BE2C (cell line): ENCODE measurements at regions not wholly inside any gene's neighbourhood (a gene's known extent, or its start where the extent isn't known, plus 50 kb on each side); places are given as distances from the start of the nearest gene placed in this dataset.

Experiments
- DNase-seq: peaks from one replicate; pipeline ENCODE4 v3.0.0-alpha.2; 2020
- H3K27me3 ChIP-seq: fragments of 250-450 bp; sonication (Bioruptor Pico); 2 replicates; pipeline ENCODE4 v1.5.1; 2020; ENCODE audit warnings: mild to moderate bottlenecking
- H3K36me3 ChIP-seq: fragments of 250-450 bp; sonication (Bioruptor Pico); 2 replicates; pipeline ENCODE4 v1.5.1; 2020; ENCODE audit warnings: mild to moderate bottlenecking
- H3K4me1 ChIP-seq: fragments of 250-450 bp; sonication (Bioruptor Pico); 2 replicates; pipeline ENCODE4 v1.5.1; 2020
- H3K4me3 ChIP-seq: 2 replicates; pipeline ENCODE4 v1.5.1; 2011; ENCODE audit warnings: low read depth, low read length
- H3K9me3 ChIP-seq: fragments of 250-450 bp; sonication (Bioruptor Pico); 2 replicates; pipeline ENCODE4 v1.5.1; 2020
- CTCF ChIP-seq: IDR thresholded peaks from 2 replicates; pipeline ENCODE4 v1.5.1; 2012; ENCODE audit warnings: mild to moderate bottlenecking, low read depth, low read length

GRCh38 chr9:14962193-14962882, 52.1 kb upstream of the FREM1 start:
- no peaks in the 10 kb centered on the region for H3K27me3 ChIP-seq
- peaks cover 1% of the 10 kb centered on the region for H3K4me1 ChIP-seq
- H3K9me3 ChIP-seq, result no peaks in the 10 kb centered on the region
- no peak overlapping the region for H3K4me3 ChIP-seq
- TF ChIP-seq CTCF, result no peak
- no peak for DNase-seq
- H3K36me3 ChIP-seq, result no peaks in the 10 kb centered on the region

DNA sequence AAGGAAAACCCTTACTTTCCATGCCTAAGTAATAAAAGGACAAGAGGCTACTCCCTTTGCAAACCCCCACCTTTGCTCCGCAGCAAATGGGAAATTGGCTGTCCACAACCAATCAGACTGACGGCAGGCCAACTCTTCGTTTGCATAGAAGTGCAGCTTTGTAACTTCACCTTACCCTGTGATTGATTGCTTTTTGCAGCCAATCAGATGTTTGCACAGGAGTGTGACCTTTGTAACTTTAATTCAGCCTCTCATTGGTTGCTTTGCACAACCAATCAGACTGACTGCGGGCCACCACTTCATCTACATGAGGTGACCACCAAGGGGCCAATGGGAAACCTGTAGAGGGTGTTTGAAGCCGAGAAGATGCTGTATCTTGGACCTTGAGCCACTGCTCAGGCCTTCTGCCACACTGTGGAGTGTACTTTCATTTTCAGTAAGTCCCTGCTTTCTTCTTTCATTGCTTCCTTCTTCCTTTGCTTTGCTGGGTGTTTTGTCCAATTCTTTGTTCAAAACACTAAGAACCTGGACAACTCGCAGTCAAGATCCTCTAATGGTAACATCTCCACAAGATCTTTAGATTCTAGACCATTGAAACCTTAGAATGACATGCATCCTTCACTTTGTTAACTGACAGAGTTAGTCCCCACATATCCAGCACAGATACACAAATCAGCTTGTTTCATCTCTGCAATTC, 51.3 kb upstream of the FREM1 start:
- Histone ChIP-seq H3K4me3 (no peak overlapping the region), H3K27me3 (no peaks in the 10 kb centered on the region), H3K36me3 (no peaks in the 10 kb centered on the region), H3K9me3 (no peaks in the 10 kb centered on the region), H3K4me1 (peaks cover 8% of the 10 kb centered on the region)
- TF ChIP-seq CTCF, result no peak
- no peak for DNase-seq

DNA sequence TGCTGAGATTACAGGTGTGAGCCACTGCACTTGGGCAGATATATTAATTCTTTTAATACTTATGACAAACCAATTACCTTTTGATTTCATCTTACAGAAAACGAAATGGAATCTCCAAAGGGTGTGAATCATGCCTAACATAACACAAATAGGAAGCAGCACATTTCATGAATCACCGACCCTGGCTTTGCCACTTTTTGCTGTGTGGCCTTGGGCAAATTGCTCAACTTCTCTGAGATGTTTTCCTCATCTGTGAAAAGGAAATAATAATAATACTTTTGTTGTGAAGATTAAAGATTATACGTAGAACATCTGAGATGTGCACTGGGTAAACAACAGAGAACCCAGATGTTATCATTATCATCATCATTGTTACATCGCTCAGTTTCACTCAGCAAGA, 50.7 kb upstream of the FREM1 start:
- no peaks in the 10 kb centered on the region for H3K27me3 ChIP-seq
- TF ChIP-seq CTCF, result no peak
- DNase-seq, result no peak
- peaks cover 8% of the 10 kb centered on the region for H3K4me1 ChIP-seq
- no peak overlapping the region for H3K4me3 ChIP-seq
- H3K9me3 ChIP-seq, result no peaks in the 10 kb centered on the region
- H3K36me3 ChIP-seq, result no peaks in the 10 kb centered on the region
